Left ventricle myocardium inferior (tissue), 1 donor: ENCODE measurements at regions not wholly inside any gene's neighbourhood (a gene's known extent, or its start where the extent isn't known, plus 50 kb on each side); places are given as distances from the start of the nearest gene placed in this dataset.

ENCODE experiments used
- DNase-seq: peaks from one replicate; pipeline ENCODE4 v3.0.0-alpha.2; 2020
- H3K27ac ChIP-seq: fragments of 200-600 bp; replicated peaks from 2 replicates; pipeline ENCODE4 v1.8.0; 2021
- H3K27me3 ChIP-seq: fragments of 200-600 bp; 2 replicates; pipeline ENCODE4 v1.8.0; 2021; ENCODE audit warnings: low read depth
- H3K36me3 ChIP-seq: fragments of 200-600 bp; 2 replicates; pipeline ENCODE4 v1.8.0; 2021
- H3K4me1 ChIP-seq: fragments of 200-600 bp; 2 replicates; pipeline ENCODE4 v1.8.0; 2021
- H3K4me3 ChIP-seq: fragments of 200-600 bp; 2 replicates; pipeline ENCODE4 v1.8.0; 2021; ENCODE audit warnings: mild to moderate bottlenecking, moderate library complexity
- H3K9me3 ChIP-seq: fragments of 200-600 bp; replicated peaks from 2 replicates; pipeline ENCODE4 v1.8.0; 2021
- CTCF ChIP-seq: fragments of 200-600 bp; IDR thresholded peaks from 2 replicates; pipeline ENCODE4 v1.8.0; 2021; ENCODE audit warnings: antibody characterized with exemption, mild to moderate bottlenecking, borderline replicate concordance
- intact Hi-C: fragments of 100-400 bp; cut with micrococcal nuclease; formaldehyde crosslinking; loops from one replicate; pipeline ENCODE4 v1.11.0; 2022
- donor health status: DM: no; HTN: yes; CAD: no; lungs with severe emphysema.

GRCh38 chr13:50276550-50276949 lies 261.3 kb downstream of the KCNRG start:
- no peaks in the 10 kb centered on the region for H3K27me3 ChIP-seq
- H3K4me3 ChIP-seq: no peak overlapping the region
- no peaks in the 10 kb centered on the region for H3K36me3 ChIP-seq
- DNase-seq: no peak
- intact Hi-C loops: no loop called here
- peaks cover 13% of the 10 kb centered on the region for H3K9me3 ChIP-seq
- TF ChIP-seq CTCF: no peak
- no peaks in the 10 kb centered on the region for H3K4me1 ChIP-seq
- H3K27ac ChIP-seq: no peak overlapping the region

- Histone ChIP-seq H3K4me3 (no peak overlapping the region), H3K36me3 (no peaks in the 10 kb centered on the region), H3K4me1 (no peaks in the 10 kb centered on the region), H3K27ac (no peak overlapping the region), H3K9me3 (peaks cover 19% of the 10 kb centered on the region), H3K27me3 (no peaks in the 10 kb centered on the region)
- intact Hi-C loops: no loop called here
- no peak for TF ChIP-seq CTCF
- no peak for DNase-seq
These were observed 261.9 kb downstream of the KCNRG start for GRCh38 chr13:50277127-50277526.

- H3K27ac ChIP-seq: no peak overlapping the region
- peaks cover 23% of the 10 kb centered on the region for H3K9me3 ChIP-seq
- intact Hi-C loops: no loop called here
- H3K27me3 ChIP-seq: no peaks in the 10 kb centered on the region
- H3K4me1 ChIP-seq: no peaks in the 10 kb centered on the region
- TF ChIP-seq CTCF: no peak
- no peak for DNase-seq
- no peaks in the 10 kb centered on the region for H3K36me3 ChIP-seq
- H3K4me3 ChIP-seq: no peak overlapping the region
These were observed 262.7 kb downstream of the KCNRG start for GRCh38 chr13:50277906-50278305.

- Histone ChIP-seq H3K4me1 (no peaks in the 10 kb centered on the region), H3K9me3 (peaks cover 23% of the 10 kb centered on the region), H3K27ac (no peak overlapping the region), H3K27me3 (no peaks in the 10 kb centered on the region), H3K4me3 (no peak overlapping the region), H3K36me3 (no peaks in the 10 kb centered on the region)
- no peak for DNase-seq
- intact Hi-C loops: no loop called here
- TF ChIP-seq CTCF: no peak
These were observed 265.2 kb downstream of the KCNRG start for GRCh38 chr13:50280441-50280937.

GRCh38 chr13:50282016-50282415 lies 266.8 kb downstream of the KCNRG start:
- intact Hi-C loops: no loop called here
- no peak for TF ChIP-seq CTCF
- H3K4me3 ChIP-seq: no peak overlapping the region
- no peaks in the 10 kb centered on the region for H3K4me1 ChIP-seq
- DNase-seq: no peak
- no peak overlapping the region for H3K27ac ChIP-seq
- H3K27me3 ChIP-seq: no peaks in the 10 kb centered on the region
- no peaks in the 10 kb centered on the region for H3K36me3 ChIP-seq
- peaks cover 23% of the 10 kb centered on the region for H3K9me3 ChIP-seq

- H3K27ac ChIP-seq: no peak overlapping the region
- no peaks in the 10 kb centered on the region for H3K36me3 ChIP-seq
- no peaks in the 10 kb centered on the region for H3K27me3 ChIP-seq
- DNase-seq: no peak
- peaks cover 14% of the 10 kb centered on the region for H3K9me3 ChIP-seq
- H3K4me3 ChIP-seq: no peak overlapping the region
- intact Hi-C loops: no loop called here
- no peaks in the 10 kb centered on the region for H3K4me1 ChIP-seq
- no peak for TF ChIP-seq CTCF
These were observed 267.8 kb downstream of the KCNRG start for GRCh38 chr13:50283017-50283416.
